H1 (cell line): ENCODE measurements at regions not wholly inside any gene's neighbourhood (a gene's known extent, or its start where the extent isn't known, plus 50 kb on each side); places are given as distances from the start of the nearest gene placed in this dataset.

Experiments
- CTCF ChIA-PET: fragments of 300-600 bp; sonication (Branson Sonifier 250); formaldehyde crosslinking; loops from one replicate; lab custom pipeline; 2021; ENCODE audit not compliant: partially characterized antibody; lab: Charles Lee
- POLR2A ChIA-PET: fragments of 300-600 bp; sonication (Branson Sonifier 250); formaldehyde crosslinking; loops from one replicate; lab custom pipeline; 2021; ENCODE audit warnings: inconsistent platforms; ENCODE audit not compliant: partially characterized antibody; lab: Charles Lee
- DNase-seq, 2 experiments: peaks; one replicate each; pipeline versions ENCODE4 v3.0.0 to v3.0.0-alpha.2; 2010 to 2022; ENCODE audit warnings: low spot score in 2 of 2, low read depth in 1 of 2, mixed read lengths in 1 of 2
- FAIRE-seq: peaks from 2 replicates; lab custom pipeline; 2011; peaks lifted over from hg19 to GRCh38; lab: Jason Lieb, UNC
- H2AFZ ChIP-seq: 2 replicates; pipeline ENCODE4 v1.8.1; 2012; ENCODE audit warnings: low read length, inconsistent platforms
- H2AK5ac ChIP-seq: 2 replicates; pipeline ENCODE4 v1.6.1; 2013; ENCODE audit warnings: low read depth, low read length
- H2BK120ac ChIP-seq: replicated peaks from 2 replicates; pipeline ENCODE3; 2013; ENCODE audit warnings: low read depth, low read length, inconsistent platforms
- H2BK12ac ChIP-seq: 2 replicates; pipeline ENCODE4 v1.6.1; 2013; ENCODE audit warnings: low read depth, low read length
- H2BK15ac ChIP-seq: 2 replicates; pipeline ENCODE4 v1.6.1; 2013; ENCODE audit warnings: low read length
- H2BK20ac ChIP-seq: 2 replicates; pipeline ENCODE4 v1.6.1; 2013; ENCODE audit warnings: low read length
- H2BK5ac ChIP-seq: 2 replicates; pipeline ENCODE4 v1.6.1; 2013; ENCODE audit warnings: low read depth, low read length
- H3K14ac ChIP-seq: 2 replicates; pipeline ENCODE4 v1.6.1; 2013; ENCODE audit warnings: inconsistent platforms; ENCODE audit not compliant: insufficient read length
- H3K18ac ChIP-seq: 2 replicates; pipeline ENCODE4 v1.6.1; 2013; ENCODE audit warnings: low read length; ENCODE audit errors: extremely low read depth
- H3K23ac ChIP-seq: 2 replicates; pipeline ENCODE4 v1.6.1; 2013; ENCODE audit warnings: inconsistent platforms; ENCODE audit not compliant: insufficient read length
- H3K23me2 ChIP-seq: 2 replicates; pipeline ENCODE4 v1.6.1; 2013; ENCODE audit warnings: low read depth, low read length
- H3K27ac ChIP-seq: 2 replicates; pipeline ENCODE4 v1.6.1; 2011; ENCODE audit warnings: low read depth, low read length, inconsistent platforms
- H3K27me3 ChIP-seq, 4 experiments: replicated peaks in 1 of 4; 1 replicate in 1 of 4; 2 replicates in 3 of 4; pipeline versions ENCODE4 v1.6.1 to v1.8.1; 2011 to 2013; ENCODE audit warnings: low read length in 3 of 4, mild to moderate bottlenecking in 3 of 4, inconsistent platforms in 2 of 4, mixed read lengths in 2 of 4, moderate library complexity in 1 of 4; ENCODE audit not compliant: control insufficient read depth in 3 of 4, insufficient read depth in 3 of 4; ENCODE audit errors: extremely low read depth in 1 of 4
- H3K36me3 ChIP-seq, 4 experiments: 2 replicates each; pipeline versions ENCODE4 v1.6.1 to v1.8.1; 2011 to 2013; ENCODE audit warnings: mild to moderate bottlenecking in 4 of 4, low read length in 3 of 4, moderate library complexity in 2 of 4, control low read depth in 1 of 4, inconsistent platforms in 1 of 4; ENCODE audit not compliant: insufficient read depth in 4 of 4, control insufficient read depth in 2 of 4
- H3K4ac ChIP-seq: replicated peaks from 2 replicates; pipeline ENCODE3; 2013; ENCODE audit warnings: low read length, low read depth, mixed read lengths, inconsistent platforms; ENCODE audit not compliant: insufficient read length
- H3K4me1 ChIP-seq, 4 experiments: replicated peaks in 1 of 4; 1 replicate in 1 of 4; 2 replicates in 3 of 4; pipeline versions ENCODE4 v1.6.1 to v1.8.1; 2011 to 2013; ENCODE audit warnings: low read length in 3 of 4, inconsistent platforms in 2 of 4, mixed read lengths in 1 of 4; ENCODE audit not compliant: insufficient read depth in 4 of 4, control insufficient read depth in 3 of 4
- H3K4me2 ChIP-seq, 2 experiments: 2 replicates each; pipeline versions ENCODE4 v1.6.1 to v1.8.1; 2011 to 2013; ENCODE audit warnings: low read depth in 2 of 2, low read length in 2 of 2, control low read depth in 1 of 2, inconsistent platforms in 1 of 2, mild to moderate bottlenecking in 1 of 2; ENCODE audit not compliant: insufficient read depth in 1 of 2
- H3K4me3 ChIP-seq, 4 experiments: fragments of 200-600, 300-600 bp in 1 of 4; sonication (generic), shearing (Covaris generic), sonication (Bioruptor Twin) in 1 of 4; 2 replicates each; pipeline versions ENCODE4 v1.5.1 to v1.8.1; 2011 to 2016; ENCODE audit warnings: low read length in 4 of 4, low read depth in 3 of 4, control low read depth in 2 of 4, inconsistent platforms in 2 of 4, mild to moderate bottlenecking in 2 of 4, mixed read lengths in 1 of 4, moderate library complexity in 1 of 4; ENCODE audit not compliant: insufficient read depth in 2 of 4; ENCODE audit errors: extremely low read depth in 1 of 4
- H3K56ac ChIP-seq: replicated peaks from 2 replicates; pipeline ENCODE3; 2013; ENCODE audit warnings: low read depth, mild to moderate bottlenecking, mixed read lengths, low read length, inconsistent platforms; ENCODE audit not compliant: insufficient read length
- H3K79me1 ChIP-seq: 2 replicates; pipeline ENCODE4 v1.6.1; 2013; ENCODE audit warnings: low read depth, low read length, control low read depth
- H3K79me2 ChIP-seq, 2 experiments: 2 replicates each; pipeline versions ENCODE4 v1.6.1 to v1.8.1; 2012 to 2013; ENCODE audit warnings: low read length in 2 of 2, mild to moderate bottlenecking in 2 of 2, inconsistent platforms in 1 of 2; ENCODE audit not compliant: insufficient read depth in 2 of 2, control insufficient read depth in 1 of 2
- H3K9ac ChIP-seq, 4 experiments: replicated peaks in 1 of 4; 1 replicate in 1 of 4; 2 replicates in 3 of 4; pipeline versions ENCODE4 v1.6.1 to v1.8.1; 2011 to 2013; ENCODE audit warnings: low read depth in 3 of 4, low read length in 3 of 4, control low read depth in 2 of 4, mild to moderate bottlenecking in 2 of 4, moderate library complexity in 2 of 4, inconsistent platforms in 1 of 4; ENCODE audit errors: extremely low read depth in 1 of 4
- H3K9me3 ChIP-seq, 2 experiments: 2 replicates each; pipeline versions ENCODE4 v1.6.1 to v1.8.1; 2012 to 2013; ENCODE audit warnings: mild to moderate bottlenecking in 2 of 2, moderate library complexity in 2 of 2, control low read depth in 1 of 2, inconsistent platforms in 1 of 2, low read depth in 1 of 2, low read length in 1 of 2, mixed read lengths in 1 of 2; ENCODE audit not compliant: insufficient read depth in 2 of 2
- H4K20me1 ChIP-seq, 2 experiments: replicated peaks in 1 of 2; 2 replicates each; pipeline versions ENCODE3 to v1.8.1; 2011 to 2013; ENCODE audit warnings: inconsistent platforms in 2 of 2, low read length in 2 of 2, mild to moderate bottlenecking in 1 of 2; ENCODE audit not compliant: insufficient read depth in 2 of 2, control insufficient read depth in 1 of 2
- H4K5ac ChIP-seq: 2 replicates; pipeline ENCODE4 v1.6.1; 2013; ENCODE audit warnings: low read length, low read depth, mixed read lengths, inconsistent platforms; ENCODE audit not compliant: insufficient read length
- H4K8ac ChIP-seq: 2 replicates; pipeline ENCODE4 v1.8.0; 2013; ENCODE audit warnings: mild to moderate bottlenecking, moderate library complexity, low read length, inconsistent platforms; ENCODE audit not compliant: insufficient read depth; ENCODE audit errors: extremely low read depth
- H4K91ac ChIP-seq: replicated peaks from 2 replicates; pipeline ENCODE3; 2013; ENCODE audit warnings: low read length, mixed read lengths, inconsistent platforms; ENCODE audit not compliant: insufficient read length
- CBX8 ChIP-seq: fragments of 300-800, 300-1000 bp; sonication (generic); IDR thresholded peaks from 2 replicates; pipeline ENCODE4 v1.7.1; 2016; ENCODE audit warnings: low read depth, low read length, borderline replicate concordance
- CTBP2 ChIP-seq: IDR thresholded peaks from 2 replicates; pipeline ENCODE4 v1.7.0; 2011; ENCODE audit warnings: borderline replicate concordance, mild to moderate bottlenecking, moderate library complexity, mixed read lengths, low read length; ENCODE audit not compliant: insufficient read depth, insufficient read length
- TCF12 ChIP-seq: IDR thresholded peaks from 2 replicates; pipeline ENCODE4 v1.6.1; 2011; ENCODE audit warnings: low read depth, mild to moderate bottlenecking, low read length
- WGBS, 2 experiments: shearing (Covaris generic) in 1 of 2; methylation state at CpG; one replicate each; pipeline versions ENCODE4 v1.1.6 to v1.1.7; 2013 to 2015; ENCODE audit warnings: low lambda C conversion rate in 2 of 2, mixed read lengths in 2 of 2, inconsistent platforms in 1 of 2, low coverage in 1 of 2, missing lambda C conversion rate in 1 of 2; ENCODE audit not compliant: insufficient replicate concordance in 2 of 2, insufficient coverage in 1 of 2, insufficient read length in 1 of 2; ENCODE audit errors: extremely low coverage in 1 of 2, missing lambda C conversion rate in 1 of 2; 5-methylcytosine and 5-hydroxymethylcytosine counted together

- Histone ChIP-seq H4K91ac (no peak overlapping the region), H2BK5ac (no peak overlapping the region), H3K14ac (no peak overlapping the region), H3K79me1 (no peaks in the 10 kb centered on the region), H2BK20ac (no peak overlapping the region), H3K4me3 (no peak overlapping the region), H3K56ac (no peak overlapping the region), H4K5ac (no peak overlapping the region), H3K27me3 (no peaks in the 10 kb centered on the region), H3K36me3 (no peaks in the 10 kb centered on the region), H2AK5ac (no peak overlapping the region), H3K27ac (no peak overlapping the region), H3K4me1 (no peaks in the 10 kb centered on the region), H2BK12ac (no peak overlapping the region), H3K23me2 (no peaks in the 10 kb centered on the region), H4K20me1 (no peaks in the 10 kb centered on the region), H3K4me2 (no peak overlapping the region), H2BK15ac (no peak overlapping the region), H3K9ac (no peak overlapping the region), H4K8ac (no peak overlapping the region), H3K23ac (no peak overlapping the region), H3K9me3 (no peaks in the 10 kb centered on the region; a peak in 1 of 4 replicates), H3K79me2 (no peaks in the 10 kb centered on the region), H2BK120ac (no peak overlapping the region), H2AFZ (no peak overlapping the region), H3K4ac (no peak overlapping the region), H3K18ac (no peak overlapping the region)
- ChIA-PET CTCF (no interaction called here), POLR2A (no interaction called here)
- DNase-seq (no peak), FAIRE-seq (no peak)
- WGBS, 2 experiments: 96% methylated on average over 2 of the region's 2 CpGs; no CpG with 5 or more reads in 1 of the 2 experiments
- TF ChIP-seq TCF12 (no peak), CBX8 (no peak), CTBP2 (no peak)
These were observed 1132.9 kb upstream of the CDH8 start for GRCh38 chr16:63169100-63169499.
